NCI-H2171 (cell line): ENCODE measurements at regions not wholly inside any gene's neighbourhood (a gene's known extent, or its start where the extent isn't known, plus 50 kb on each side); places are given as distances from the start of the nearest gene placed in this dataset.

Experiments
- DNase-seq: peaks from one replicate; lab custom pipeline; 2025; lab: John Stamatoyannopoulos, UW

GRCh38 chr11:21825127-21825526, 367.8 kb upstream of the ANO5 start:
- no peak for DNase-seq

DNA sequence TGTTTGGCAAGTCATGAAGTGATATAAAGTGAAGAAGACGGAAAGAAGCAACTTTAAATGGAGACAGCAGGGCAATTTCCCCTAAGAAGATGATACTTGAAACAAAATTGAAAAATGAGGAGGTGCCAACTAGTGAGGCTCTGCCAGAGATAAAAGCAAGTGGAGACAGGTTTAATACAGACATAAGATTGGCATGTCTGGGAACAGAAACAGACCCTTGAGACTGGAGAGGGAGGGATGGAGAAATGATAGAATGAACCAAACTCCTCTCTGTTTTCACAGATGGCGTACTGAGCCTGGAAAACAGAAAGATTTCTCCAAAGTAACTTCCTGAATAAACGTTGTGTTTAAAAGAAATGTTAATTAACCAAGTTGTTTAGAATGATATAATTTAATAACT, 354.5 kb upstream of the ANO5 start:
- no peak for DNase-seq

GRCh38 chr11:21839796-21840195, 353.1 kb upstream of the ANO5 start:
- DNase-seq, result no peak

DNA sequence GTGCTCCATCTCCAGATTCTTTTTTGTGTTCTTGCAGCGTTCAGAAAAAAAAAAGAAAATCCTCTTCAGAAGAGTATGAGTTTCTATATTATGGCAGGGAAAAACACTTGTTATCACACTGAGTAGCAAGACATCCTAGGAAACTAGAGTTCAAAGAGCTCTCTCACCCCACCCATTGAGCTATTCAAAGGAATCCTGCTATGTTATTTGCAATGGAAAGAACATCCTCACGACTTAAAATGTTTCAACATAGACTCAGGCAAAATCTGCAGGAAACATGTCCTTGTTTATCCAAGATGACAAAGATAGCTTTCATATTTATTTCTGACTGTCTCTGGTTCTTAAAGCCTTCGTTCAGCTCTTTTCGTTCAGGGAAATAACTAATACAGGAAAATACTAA, 331.6 kb upstream of the ANO5 start:
- DNase-seq, result no peak

- no peak for DNase-seq
Measured at GRCh38 chr11:21865541-21865940, 327.3 kb upstream of the ANO5 start.

DNA sequence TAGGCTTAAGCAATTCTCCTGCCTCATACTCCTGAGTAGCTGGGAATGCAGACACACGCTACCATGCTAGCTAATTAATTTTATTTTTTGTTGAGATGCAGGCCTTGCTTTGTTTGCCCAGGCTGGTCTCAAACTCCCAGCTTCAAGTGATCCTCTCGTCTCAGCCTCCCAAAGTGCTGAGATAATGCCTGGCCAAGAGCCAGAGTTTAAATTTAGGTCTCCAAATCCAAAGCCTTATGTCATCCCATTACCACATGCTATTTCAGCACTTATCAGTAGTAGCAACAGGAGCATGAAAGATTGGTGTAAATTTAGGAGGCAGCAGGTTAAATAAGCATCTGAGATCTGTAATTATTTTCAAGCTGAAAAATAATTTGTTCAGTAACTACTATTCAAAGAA, 326.1 kb upstream of the ANO5 start:
- no peak for DNase-seq

GRCh38 chr11:21877151-21877550, 315.7 kb upstream of the ANO5 start:
- DNase-seq, result no peak

DNA sequence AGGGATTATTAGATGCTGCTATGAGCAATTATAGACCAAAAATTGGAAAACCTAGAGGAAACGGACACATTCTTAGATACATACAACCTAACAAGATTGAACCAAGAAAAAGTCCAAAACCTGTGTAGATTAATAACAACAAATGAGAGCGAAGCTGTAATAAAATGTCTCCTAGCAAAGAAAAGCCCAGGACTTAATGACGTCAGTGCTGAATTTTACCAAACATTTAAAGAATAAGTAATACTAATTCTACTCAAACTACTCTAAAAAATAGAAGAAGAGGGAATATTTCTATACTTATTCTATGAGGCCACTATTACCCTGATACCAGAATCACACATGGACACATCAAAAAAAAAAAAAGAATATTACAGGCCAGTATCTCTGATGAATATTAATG, 309.5 kb upstream of the ANO5 start:
- DNase-seq, result no peak

DNA sequence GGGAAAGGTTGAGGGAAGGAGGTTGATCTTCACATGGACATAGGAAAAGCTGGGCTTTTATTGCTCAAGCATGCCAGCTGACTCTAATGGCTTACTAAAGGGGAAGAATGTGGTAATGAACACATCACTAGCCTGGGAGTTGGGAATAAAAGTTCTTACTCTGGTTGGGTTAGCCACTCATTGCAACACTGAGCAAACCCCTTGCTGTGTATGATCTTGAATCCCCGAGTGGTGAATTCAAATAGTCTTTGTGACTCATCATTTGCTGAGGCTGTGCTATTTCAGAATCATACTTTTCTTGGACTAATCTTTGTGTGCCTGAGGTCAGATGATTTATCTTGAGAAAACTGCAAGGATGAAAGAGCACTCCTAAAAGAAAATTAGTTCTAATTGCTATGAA, 304.1 kb upstream of the ANO5 start:
- no peak for DNase-seq

DNA sequence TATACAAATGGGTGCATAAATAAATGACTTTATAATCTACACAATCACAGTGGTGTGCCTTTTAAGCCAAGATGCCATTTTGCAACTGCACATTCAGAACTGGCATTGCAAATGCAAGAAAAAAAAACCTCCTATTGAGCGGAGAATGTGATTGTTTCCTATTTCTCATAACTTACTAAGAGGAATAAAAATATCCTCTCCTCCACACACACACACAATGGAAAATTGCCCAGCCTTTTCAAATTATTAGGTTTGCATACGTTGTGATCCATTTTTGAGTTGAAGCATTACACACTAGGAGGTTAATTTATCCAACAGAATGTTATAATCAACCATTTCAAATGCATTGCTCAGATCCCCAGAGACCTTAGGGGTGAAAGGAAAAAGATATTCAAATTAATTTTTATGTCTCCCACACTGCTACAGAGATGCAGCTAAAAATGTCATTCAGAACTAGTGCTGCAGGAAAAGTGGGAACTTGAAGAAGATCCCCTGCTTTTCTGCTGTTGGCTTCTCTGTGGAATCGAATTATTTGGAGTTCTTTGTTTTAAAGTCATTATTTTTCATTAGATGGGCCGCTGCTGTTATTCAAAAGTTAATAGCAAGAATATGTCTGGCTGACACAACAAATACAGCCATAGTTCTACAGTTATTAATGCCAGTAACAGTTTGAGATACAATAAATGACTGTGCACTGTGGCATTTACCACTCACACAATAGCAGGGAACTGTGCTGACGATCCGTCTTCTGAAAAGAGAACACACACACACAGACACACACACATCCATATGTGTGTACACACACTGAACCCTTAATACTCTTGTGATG, 299.9 kb upstream of the ANO5 start:
- no peak for DNase-seq

DNA sequence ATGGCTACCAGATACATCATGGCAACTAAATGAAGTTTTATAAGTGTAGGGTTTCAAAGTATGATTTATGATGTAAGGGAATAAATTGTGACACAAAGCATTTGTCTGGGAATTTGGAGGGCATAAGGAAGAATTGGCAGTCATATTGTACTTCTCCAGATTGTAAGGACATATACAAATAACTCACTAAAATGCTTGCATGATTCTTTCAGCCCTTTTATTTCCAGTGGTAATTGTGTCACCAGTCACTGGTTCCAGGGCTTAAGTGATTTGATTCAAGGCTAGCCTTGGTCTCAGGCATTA, 299.4 kb upstream of the ANO5 start:
- no peak for DNase-seq

GRCh38 chr11:21894492-21894891, 298.4 kb upstream of the ANO5 start:
- no peak for DNase-seq

GRCh38 chr11:21895686-21896085, 297.2 kb upstream of the ANO5 start:
- no peak for DNase-seq

- no peak for DNase-seq
Measured at GRCh38 chr11:21896216-21896615, 296.7 kb upstream of the ANO5 start.

- DNase-seq, result no peak
Measured at GRCh38 chr11:21896746-21897602, 295.9 kb upstream of the ANO5 start.

GRCh38 chr11:21897752-21898151, 295.1 kb upstream of the ANO5 start:
- DNase-seq, result no peak

DNA sequence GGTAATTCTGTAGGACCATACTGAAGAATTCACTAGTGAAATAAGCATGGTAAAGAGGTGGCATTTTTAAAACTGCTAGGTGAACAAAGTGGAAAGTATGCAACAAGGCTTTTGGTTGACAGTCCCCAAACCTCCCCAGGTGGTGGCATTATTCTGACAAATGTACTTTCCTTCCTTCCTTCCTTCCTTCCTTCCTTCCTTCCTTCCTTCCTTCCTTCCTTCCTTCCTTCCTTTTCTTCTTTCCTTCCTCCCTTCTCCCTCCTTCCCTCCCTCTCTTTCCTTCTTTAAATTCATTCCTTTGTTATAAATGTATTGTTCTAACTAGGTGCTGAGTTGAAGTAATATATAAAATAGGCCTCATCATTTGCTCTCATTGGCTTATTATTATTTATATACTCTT, 284.7 kb upstream of the ANO5 start:
- DNase-seq, result no peak

GRCh38 chr11:21909145-21909544, 283.7 kb upstream of the ANO5 start:
- DNase-seq, result no peak

DNA sequence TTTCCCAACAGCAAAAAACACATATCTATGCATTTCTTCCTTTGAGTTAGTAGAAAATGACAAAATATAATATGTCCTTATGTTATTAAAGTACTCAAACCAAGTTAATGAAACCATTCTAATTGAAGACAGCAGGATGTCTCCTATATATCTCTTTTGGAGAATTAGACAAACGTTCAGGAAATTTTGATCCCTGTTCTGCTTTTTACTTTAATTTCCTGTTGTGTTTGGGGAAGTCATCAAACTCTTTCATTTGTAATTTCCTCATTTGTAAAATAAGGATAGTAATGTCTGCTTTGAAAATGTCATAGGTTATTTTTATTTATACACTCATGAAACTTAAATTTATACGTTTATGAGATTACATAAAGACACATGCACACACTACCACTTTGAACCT, 281.8 kb upstream of the ANO5 start:
- DNase-seq, result no peak

DNA sequence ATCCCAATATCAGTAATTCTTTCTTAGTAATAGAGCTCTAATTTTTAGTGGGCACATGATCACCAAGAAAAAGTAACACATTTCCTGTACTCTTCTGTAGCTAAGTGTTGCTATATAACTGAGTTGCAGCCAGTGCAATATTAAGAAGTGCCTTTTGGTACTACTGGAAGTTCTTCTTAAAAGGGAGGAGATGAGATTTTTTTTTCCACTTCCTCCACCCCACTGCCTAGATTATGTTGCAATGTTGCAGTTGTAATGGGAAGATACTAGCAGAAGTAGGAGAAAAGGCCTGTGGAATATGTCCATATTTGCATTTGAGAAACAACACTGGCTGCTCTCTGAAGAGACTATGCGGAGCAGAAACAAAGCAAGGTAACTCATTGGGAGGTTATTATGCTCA, 280.6 kb upstream of the ANO5 start:
- DNase-seq, result no peak

DNA sequence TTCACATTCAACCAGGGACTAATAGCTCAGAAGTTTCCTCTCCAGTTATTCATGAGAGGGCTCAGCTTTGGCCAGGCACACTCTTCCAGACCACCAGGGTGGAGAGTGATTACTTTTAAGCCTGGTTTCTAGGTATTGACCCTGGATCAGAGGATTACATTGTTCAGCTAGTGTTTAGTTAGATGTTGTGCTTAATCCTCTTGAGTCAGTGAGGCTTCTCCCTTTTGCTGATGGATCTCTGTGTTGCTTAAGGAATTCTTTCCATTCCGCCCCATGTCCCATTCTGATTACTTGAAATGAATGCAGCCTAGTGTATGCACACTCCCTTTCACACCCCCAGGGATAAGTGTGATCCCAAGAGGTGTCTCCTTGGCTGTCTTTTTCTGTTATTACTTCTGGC, 271.7 kb upstream of the ANO5 start:
- no peak for DNase-seq

- DNase-seq, result no peak
Measured at GRCh38 chr11:21924262-21924661, 268.6 kb upstream of the ANO5 start.

DNA sequence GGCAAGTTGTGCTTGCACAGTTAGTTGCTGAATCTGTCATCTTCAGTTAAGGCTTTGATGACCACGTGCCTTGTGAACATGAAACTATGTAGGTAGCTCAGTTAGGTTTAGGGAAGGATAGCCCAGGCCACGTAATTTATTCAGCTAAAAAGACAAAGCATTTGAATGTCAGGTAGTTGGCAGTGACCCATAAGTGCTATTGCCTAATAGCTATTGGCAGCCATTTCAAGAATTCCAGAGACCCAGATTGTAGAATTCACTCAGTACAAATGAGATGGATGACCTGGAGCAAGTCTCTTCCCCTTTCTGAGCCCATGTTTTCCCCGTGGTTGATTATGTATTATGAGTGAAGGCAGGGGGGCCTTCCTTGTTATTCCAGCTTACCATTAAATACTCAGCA, 265.3 kb upstream of the ANO5 start:
- DNase-seq, result no peak

DNA sequence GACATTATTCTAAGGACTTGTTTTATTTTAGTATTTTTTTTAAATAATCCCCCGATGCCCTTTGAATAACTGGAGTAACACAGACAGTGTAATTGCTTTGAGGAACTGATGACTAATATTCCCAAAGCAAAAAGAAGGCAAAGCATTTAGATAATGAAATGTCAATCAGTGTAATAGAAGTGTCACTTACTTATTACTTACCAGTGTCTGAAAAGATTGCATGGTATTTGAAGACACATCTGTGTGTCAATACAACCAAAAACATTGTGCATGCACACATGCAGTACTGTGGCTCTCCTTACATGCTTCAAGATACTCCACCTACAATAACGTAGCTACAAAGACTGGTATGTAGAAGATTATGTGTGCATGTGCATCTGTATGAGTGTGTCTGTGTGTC, 264.0 kb upstream of the ANO5 start:
- DNase-seq, result no peak
